DOHH2 (cell line): ENCODE measurements at regions not wholly inside any gene's neighbourhood (a gene's known extent, or its start where the extent isn't known, plus 50 kb on each side); places are given as distances from the start of the nearest gene placed in this dataset.
"Not testable (repeated sequence)": the region's sequence is repeated elsewhere in the genome, so short reads cannot be mapped to it uniquely, and the experiment has no call there.

Source experiments
- CTCF ChIP-seq: fragments of 200-600 bp; sonication (generic); IDR thresholded peaks from one replicate; pipeline ENCODE4 v1.5.1; 2014; ENCODE audit warnings: antibody characterized with exemption, mild to moderate bottlenecking, low read depth, low read length; ENCODE audit not compliant: poor library complexity, severe bottlenecking
- EZH2phosphoT487 ChIP-seq: fragments of 200-600 bp; sonication (generic); IDR thresholded peaks from 2 replicates; pipeline ENCODE4 v1.6.1; 2017; ENCODE audit warnings: borderline replicate concordance, mild to moderate bottlenecking, antibody characterized with exemption, low read length, moderate library complexity, mixed read lengths

- not testable (repeated sequence) for TF ChIP-seq CTCF, EZH2phosphoT487
Measured at GRCh38 chr13:97891964-97892363, 61.5 kb upstream of the IPO5 start.
